Esophagus muscularis mucosa (tissue), 3 donors: ENCODE measurements at regions not wholly inside any gene's neighbourhood (a gene's known extent, or its start where the extent isn't known, plus 50 kb on each side); places are given as distances from the start of the nearest gene placed in this dataset.

Experiments
- CTCF ChIP-seq, 3 experiments: fragments of 200-600 bp in 2 of 3; fragments of 450-650 bp in 1 of 3; sonication (generic) in 2 of 3; IDR thresholded peaks; one replicate each; pipeline ENCODE4 v1.5.1; 2017 to 2019; ENCODE audit warnings: antibody characterized with exemption in 3 of 3, mild to moderate bottlenecking in 2 of 3, moderate library complexity in 1 of 3
- POLR2A ChIP-seq: fragments of 450-650 bp; IDR thresholded peaks from one replicate; pipeline ENCODE4 v1.6.1; 2017; ENCODE audit warnings: antibody characterized with exemption, moderate library complexity, mild to moderate bottlenecking, low read depth

DNA sequence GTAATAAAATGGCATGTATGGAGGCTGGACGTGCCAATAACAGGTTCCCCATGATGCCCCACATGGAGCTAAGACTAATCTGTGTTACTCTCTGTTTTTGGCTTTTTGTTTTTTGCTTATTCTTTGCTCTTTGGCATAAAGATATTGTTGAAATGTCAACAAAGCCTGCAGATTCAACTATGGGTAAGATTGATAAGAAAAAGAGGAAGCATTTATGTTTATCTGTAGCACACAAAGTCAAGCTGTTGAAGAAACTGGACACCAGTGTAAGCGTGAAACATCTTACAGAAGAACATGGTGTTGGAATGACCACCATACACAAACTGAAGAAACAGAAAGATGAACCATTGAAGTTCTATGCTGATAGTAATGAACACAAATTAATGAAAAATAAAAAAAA lies 402.7 kb downstream of the LTN1 start:
- no peak for TF ChIP-seq CTCF (IDR thresholded peaks at IDR 0.05)
- TF ChIP-seq POLR2A = no peak
